ENCODE measurements at regions not wholly inside any gene's neighbourhood (a gene's known extent, or its start where the extent isn't known, plus 50 kb on each side); places are given as distances from the start of the nearest gene placed in this dataset.

- ChIA-PET CTCF (interaction anchor here (0.5 to 1.3 kb wide), 3 partner anchors 235 to 666 kb away, joined by 3 to 5 read pairs (median 4); no protein-coding TSS in a partner anchor), POLR2A (interaction anchor here (0.6 kb wide), 2 partner anchors 487 to 785 kb away, joined by 3 to 4 read pairs; partner anchors contain the start of gene HMGB3)
- peak; percentile 26 for DNase-seq (ENCODE audit: unreplicated experiment)
- no peaks in the 10 kb centered on the region for H3K9me3 Mint-ChIP-seq (ENCODE audit: unreplicated experiment)
- peaks cover 4% of the 10 kb centered on the region for H3K36me3 Mint-ChIP-seq (ENCODE audit: insufficient read depth, unreplicated experiment)
- H3K4me3 Mint-ChIP-seq (ENCODE audit: unreplicated experiment) = no peak overlapping the region
- no peak for TF ChIP-seq CTCF (IDR thresholded peaks at IDR 0.05; ENCODE audit: unreplicated experiment)
- no TSS peak for BruUV-seq (replicated peaks)
- intact Hi-C loops (cut with micrococcal nuclease) = no loop called here
- peaks cover 44% of the 10 kb centered on the region for H3K4me1 Mint-ChIP-seq (ENCODE audit: insufficient read depth, unreplicated experiment)
- no peak overlapping the region for H3K27ac Mint-ChIP-seq (ENCODE audit: low read depth, unreplicated experiment)
- no peaks in the 10 kb centered on the region for H3K27me3 Mint-ChIP-seq (ENCODE audit: insufficient read depth, unreplicated experiment)
Observed at GRCh38 chrX:150198776-150199175, 164.3 kb upstream of the MAMLD1 start.

GRCh38 chrX:150199181-150199580 lies 163.9 kb upstream of the MAMLD1 start:
- Mint-ChIP-seq H3K27ac (ENCODE audit: low read depth, unreplicated experiment) (no peak overlapping the region), H3K9me3 (ENCODE audit: unreplicated experiment) (no peaks in the 10 kb centered on the region), H3K4me3 (ENCODE audit: unreplicated experiment) (no peak overlapping the region), H3K36me3 (ENCODE audit: insufficient read depth, unreplicated experiment) (peaks cover 4% of the 10 kb centered on the region), H3K27me3 (ENCODE audit: insufficient read depth, unreplicated experiment) (no peaks in the 10 kb centered on the region), H3K4me1 (ENCODE audit: insufficient read depth, unreplicated experiment) (peaks cover 45% of the 10 kb centered on the region)
- ChIA-PET CTCF (interaction anchor here (0.5 to 1.3 kb wide), 3 partner anchors 236 to 666 kb away, joined by 3 to 5 read pairs (median 4); no protein-coding TSS in a partner anchor), POLR2A (interaction anchor here (0.6 to 2.0 kb wide), 2 partner anchors 14 to 487 kb away, joined by 4 to 7 read pairs; no protein-coding TSS in a partner anchor)
- TF ChIP-seq CTCF (IDR thresholded peaks at IDR 0.05; ENCODE audit: unreplicated experiment) = no peak
- no TSS peak for BruUV-seq (replicated peaks)
- intact Hi-C loops (cut with micrococcal nuclease) = no loop called here
- DNase-seq (ENCODE audit: unreplicated experiment) = no peak

- ChIA-PET POLR2A (interaction anchor here (2.0 kb wide), 1 partner anchor 15 kb away, joined by 7 read pairs; no protein-coding TSS in a partner anchor), CTCF (interaction anchor here (1.1 to 1.3 kb wide), 2 partner anchors 164 to 236 kb away, joined by 3 to 4 read pairs; no protein-coding TSS in a partner anchor)
- no TSS peak for BruUV-seq (replicated peaks)
- intact Hi-C loops (cut with micrococcal nuclease) = loop anchor here (5.0 kb wide), 4 partner anchors 113 to 287 kb away; partner anchors contain the start of gene MAMLD1
- Mint-ChIP-seq H3K27me3 (ENCODE audit: insufficient read depth, unreplicated experiment) (no peaks in the 10 kb centered on the region), H3K36me3 (ENCODE audit: insufficient read depth, unreplicated experiment) (peaks cover 4% of the 10 kb centered on the region), H3K4me3 (ENCODE audit: unreplicated experiment) (no peak overlapping the region), H3K4me1 (ENCODE audit: insufficient read depth, unreplicated experiment) (peaks cover 47% of the 10 kb centered on the region), H3K27ac (ENCODE audit: low read depth, unreplicated experiment) (peak overlapping the region; percentile 61), H3K9me3 (ENCODE audit: unreplicated experiment) (no peaks in the 10 kb centered on the region)
- peak; percentile 62 for DNase-seq (ENCODE audit: unreplicated experiment)
- TF ChIP-seq CTCF (IDR thresholded peaks at IDR 0.05; ENCODE audit: unreplicated experiment) = no peak
Observed at GRCh38 chrX:150199803-150200202, 163.3 kb upstream of the MAMLD1 start.

GRCh38 chrX:150200361-150200760 lies 162.8 kb upstream of the MAMLD1 start:
- intact Hi-C loops (cut with micrococcal nuclease) = loop anchor here (5.0 kb wide), 4 partner anchors 113 to 287 kb away; partner anchors contain the start of gene MAMLD1
- no peak overlapping the region for H3K4me3 Mint-ChIP-seq (ENCODE audit: unreplicated experiment)
- BruUV-seq (replicated peaks) = no TSS peak
- no peaks in the 10 kb centered on the region for H3K27me3 Mint-ChIP-seq (ENCODE audit: insufficient read depth, unreplicated experiment)
- ChIA-PET CTCF (interaction anchor here (0.7 to 1.3 kb wide), 6 partner anchors 10 to 445 kb away, joined by 3 to 4 read pairs (median 4); no protein-coding TSS in a partner anchor), POLR2A (interaction anchor here (0.9 to 2.0 kb wide), 6 partner anchors 8 to 167 kb away, joined by 3 to 10 read pairs (median 4); partner anchors contain the start of gene MAMLD1)
- H3K36me3 Mint-ChIP-seq (ENCODE audit: insufficient read depth, unreplicated experiment) = peaks cover 4% of the 10 kb centered on the region
- TF ChIP-seq CTCF (IDR thresholded peaks at IDR 0.05; ENCODE audit: unreplicated experiment) = no peak
- no peaks in the 10 kb centered on the region for H3K9me3 Mint-ChIP-seq (ENCODE audit: unreplicated experiment)
- H3K27ac Mint-ChIP-seq (ENCODE audit: low read depth, unreplicated experiment) = no peak overlapping the region
- H3K4me1 Mint-ChIP-seq (ENCODE audit: insufficient read depth, unreplicated experiment) = peaks cover 50% of the 10 kb centered on the region
- DNase-seq (ENCODE audit: unreplicated experiment) = no peak

Measured in MCF 10A (cell line).